ENCODE measurements at regions not wholly inside any gene's neighbourhood (a gene's known extent, or its start where the extent isn't known, plus 50 kb on each side); places are given as distances from the start of the nearest gene placed in this dataset.
"Not testable (repeated sequence)": the region's sequence is repeated elsewhere in the genome, so short reads cannot be mapped to it uniquely, and the experiment has no call there.

- DNase-seq, result no peak
Measured at GRCh38 chr4:134560728-134561127, 359.1 kb upstream of the PABPC4L start.

- DNase-seq, result no peak
Measured at GRCh38 chr4:134552063-134552462, 350.5 kb upstream of the PABPC4L start.

- no peak for DNase-seq
Measured at GRCh38 chr4:134551348-134551747, 349.8 kb upstream of the PABPC4L start.

GRCh38 chr4:134548052-134548628, 346.6 kb upstream of the PABPC4L start:
- no peak for DNase-seq

- DNase-seq, result no peak
Measured at GRCh38 chr4:134546279-134546678, 344.7 kb upstream of the PABPC4L start.

- DNase-seq, result peak; percentile 42
Measured at GRCh38 chr4:134544303-134544770, 342.7 kb upstream of the PABPC4L start.

GRCh38 chr4:134540588-134540987, 339.0 kb upstream of the PABPC4L start:
- DNase-seq, result no peak

GRCh38 chr4:134539729-134540231, 338.2 kb upstream of the PABPC4L start:
- no peak for DNase-seq

- DNase-seq, result no peak
Measured at GRCh38 chr4:134537701-134538100, 336.1 kb upstream of the PABPC4L start.

GRCh38 chr4:134533068-134533467, 331.5 kb upstream of the PABPC4L start:
- peak; percentile 43 for DNase-seq

- DNase-seq, result no peak
Measured at GRCh38 chr4:134531013-134531412, 329.4 kb upstream of the PABPC4L start.

GRCh38 chr4:134529629-134530028, 328.0 kb upstream of the PABPC4L start:
- no peak for DNase-seq

GRCh38 chr4:134518574-134519217, 317.1 kb upstream of the PABPC4L start:
- DNase-seq, result no peak

- no peak for DNase-seq
Measured at GRCh38 chr4:134510544-134510943, 309.0 kb upstream of the PABPC4L start.

GRCh38 chr4:134505511-134505910, 303.9 kb upstream of the PABPC4L start:
- DNase-seq, result no peak

GRCh38 chr4:134501973-134502643, 300.5 kb upstream of the PABPC4L start:
- no peak for DNase-seq

GRCh38 chr4:134501488-134501887, 299.9 kb upstream of the PABPC4L start:
- not testable (repeated sequence) for DNase-seq

- no peak for DNase-seq
Measured at GRCh38 chr4:134499074-134499473, 297.5 kb upstream of the PABPC4L start.

GRCh38 chr4:134490863-134491262, 289.3 kb upstream of the PABPC4L start:
- DNase-seq, result no peak

- not testable (repeated sequence) for DNase-seq
Measured at GRCh38 chr4:134483514-134483913, 281.9 kb upstream of the PABPC4L start.

GRCh38 chr4:134471569-134471968, 270.0 kb upstream of the PABPC4L start:
- DNase-seq, result no peak

- peak; percentile 54 for DNase-seq
Measured at GRCh38 chr4:134470544-134470943, 269.0 kb upstream of the PABPC4L start.

GRCh38 chr4:134465417-134465816, 263.8 kb upstream of the PABPC4L start:
- no peak for DNase-seq

GRCh38 chr4:134463771-134464170, 262.2 kb upstream of the PABPC4L start:
- no peak for DNase-seq
